ENCODE measurements at regions not wholly inside any gene's neighbourhood (a gene's known extent, or its start where the extent isn't known, plus 50 kb on each side); places are given as distances from the start of the nearest gene placed in this dataset.
"Not testable (repeated sequence)": the region's sequence is repeated elsewhere in the genome, so short reads cannot be mapped to it uniquely, and the experiment has no call there.

GRCh38 chr7:108890862-108891261, 321.2 kb downstream of the DNAJB9 start:
- no peak overlapping the region for H3K4me3 ChIP-seq (ENCODE audit: low read length)
- no peak for DNase-seq (ENCODE audit: low read depth, low spot score)

DNA sequence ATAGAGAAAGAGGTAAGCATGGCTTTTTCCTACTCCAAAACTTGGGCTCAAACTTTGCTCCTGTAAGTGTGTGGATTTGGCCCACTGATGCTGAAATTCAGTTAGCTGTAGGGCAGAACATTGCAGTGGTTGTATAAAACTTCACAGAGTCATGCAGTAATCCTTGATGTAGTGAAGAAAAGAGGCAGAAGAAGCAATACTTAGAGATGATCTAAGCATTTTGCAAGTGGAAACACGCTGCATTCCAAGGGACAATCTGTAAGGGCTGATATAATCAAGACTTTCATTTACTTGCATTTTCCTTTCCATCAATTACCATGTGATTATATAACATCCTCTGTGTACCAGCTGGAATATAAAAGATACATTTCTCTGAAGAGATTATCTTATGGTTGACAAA, 338.8 kb downstream of the DNAJB9 start:
- no peak overlapping the region for H3K4me3 ChIP-seq (ENCODE audit: low read length)
- DNase-seq (ENCODE audit: low read depth, low spot score): no peak

- no peak overlapping the region for H3K4me3 ChIP-seq (ENCODE audit: low read length)
- DNase-seq (ENCODE audit: low read depth, low spot score): no peak
Measured at GRCh38 chr7:108911016-108911415, 341.3 kb downstream of the DNAJB9 start.

- DNase-seq (ENCODE audit: low read depth, low spot score): no peak
- no peak overlapping the region for H3K4me3 ChIP-seq (ENCODE audit: low read length)
Measured at GRCh38 chr7:108920490-108920889, 350.8 kb downstream of the DNAJB9 start.

DNA sequence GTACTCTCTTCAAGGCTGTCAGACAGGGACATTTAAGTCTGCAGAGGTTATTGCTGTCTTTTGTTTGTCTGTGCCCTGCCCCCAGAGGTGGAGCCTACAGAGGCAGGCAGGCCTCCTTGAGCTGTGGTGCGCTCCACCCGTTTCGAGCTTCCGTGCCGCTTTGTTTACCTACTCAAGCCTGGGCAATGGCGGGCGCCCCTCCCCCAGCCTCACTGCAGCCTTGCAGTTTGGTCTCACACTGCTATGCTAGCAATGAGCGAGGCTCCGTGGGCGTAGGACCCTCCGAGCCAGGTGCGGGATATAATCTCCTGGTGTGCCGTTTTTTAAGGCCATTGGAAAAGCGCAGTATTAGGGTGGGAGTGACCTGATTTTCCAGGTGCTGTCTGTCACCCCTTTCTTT, 373.4 kb downstream of the DNAJB9 start:
- DNase-seq (ENCODE audit: low read depth, low spot score): not testable (repeated sequence)

GRCh38 chr7:108947526-108947925, 377.9 kb downstream of the DNAJB9 start:
- no peak overlapping the region for H3K4me3 ChIP-seq (ENCODE audit: low read length)
- DNase-seq (ENCODE audit: low read depth, low spot score): no peak

More for the DNA sequence above, 373.4 kb downstream of the DNAJB9 start:
- H3K4me3 ChIP-seq (ENCODE audit: low read length): not testable (repeated sequence)

GRCh38 chr7:108972004-108972403, 402.3 kb downstream of the DNAJB9 start:
- no peak for DNase-seq (ENCODE audit: low read depth, low spot score)

GRCh38 chr7:108973075-108973474, 403.4 kb downstream of the DNAJB9 start:
- DNase-seq (ENCODE audit: low read depth, low spot score): no peak
- H3K4me3 ChIP-seq (ENCODE audit: low read length): no peak overlapping the region

More at GRCh38 chr7:108972004-108972403, 402.3 kb downstream of the DNAJB9 start:
- no peak overlapping the region for H3K4me3 ChIP-seq (ENCODE audit: low read length)

GRCh38 chr7:108974641-108975040, 405.0 kb downstream of the DNAJB9 start:
- no peak for DNase-seq (ENCODE audit: low read depth, low spot score)
- H3K4me3 ChIP-seq (ENCODE audit: low read length): no peak overlapping the region

- no peak overlapping the region for H3K4me3 ChIP-seq (ENCODE audit: low read length)
- DNase-seq (ENCODE audit: low read depth, low spot score): no peak
Measured at GRCh38 chr7:108985037-108985436, 415.4 kb downstream of the DNAJB9 start.

DNA sequence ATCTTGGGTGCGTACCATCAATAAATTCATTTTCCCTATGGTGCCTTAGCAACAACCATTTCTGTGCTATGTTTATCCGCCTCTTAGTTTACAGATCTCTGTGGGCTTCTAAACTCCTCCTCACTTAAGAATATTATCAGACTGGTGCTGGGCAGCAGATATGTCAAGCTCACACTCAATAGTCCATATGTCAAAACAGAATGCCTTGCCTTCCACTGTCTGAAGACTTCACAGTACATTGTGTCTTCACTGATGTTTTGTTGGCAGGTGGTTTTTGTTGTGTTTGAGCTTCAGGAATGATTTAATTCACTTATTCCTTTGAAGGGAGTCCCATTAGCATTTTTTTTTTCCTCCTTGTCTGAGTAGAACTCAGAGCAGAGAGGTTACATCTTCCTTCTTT, 419.6 kb downstream of the DNAJB9 start:
- no peak overlapping the region for H3K4me3 ChIP-seq (ENCODE audit: low read length)
- no peak for DNase-seq (ENCODE audit: low read depth, low spot score)

GRCh38 chr7:108997480-108997879, 427.8 kb downstream of the DNAJB9 start:
- no peak for DNase-seq (ENCODE audit: low read depth, low spot score)
- H3K4me3 ChIP-seq (ENCODE audit: low read length): no peak overlapping the region

DNA sequence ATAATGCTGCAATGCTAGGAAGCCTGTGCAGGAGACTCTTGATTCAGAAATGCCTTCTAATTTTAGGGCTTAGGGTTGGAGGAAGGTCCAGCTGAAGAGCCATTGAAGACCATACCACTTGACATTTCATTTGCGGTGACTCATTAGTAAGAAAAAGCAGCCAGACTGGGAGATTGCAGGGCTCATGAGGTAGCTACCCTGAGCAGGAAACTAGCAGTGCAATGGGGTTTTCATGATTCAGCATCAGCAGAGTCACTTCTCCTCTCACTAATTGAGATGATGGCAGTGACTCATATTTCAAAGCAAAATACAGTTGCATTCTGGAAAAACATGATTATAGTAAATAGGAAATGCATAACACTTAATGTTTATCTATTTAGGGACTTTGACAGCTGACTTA, 434.1 kb downstream of the DNAJB9 start:
- DNase-seq (ENCODE audit: low read depth, low spot score): no peak
- no peak overlapping the region for H3K4me3 ChIP-seq (ENCODE audit: low read length)

- H3K4me3 ChIP-seq (ENCODE audit: low read length): no peak overlapping the region
- no peak for DNase-seq (ENCODE audit: low read depth, low spot score)
Measured at GRCh38 chr7:109009636-109010035, 440.0 kb downstream of the DNAJB9 start.

DNA sequence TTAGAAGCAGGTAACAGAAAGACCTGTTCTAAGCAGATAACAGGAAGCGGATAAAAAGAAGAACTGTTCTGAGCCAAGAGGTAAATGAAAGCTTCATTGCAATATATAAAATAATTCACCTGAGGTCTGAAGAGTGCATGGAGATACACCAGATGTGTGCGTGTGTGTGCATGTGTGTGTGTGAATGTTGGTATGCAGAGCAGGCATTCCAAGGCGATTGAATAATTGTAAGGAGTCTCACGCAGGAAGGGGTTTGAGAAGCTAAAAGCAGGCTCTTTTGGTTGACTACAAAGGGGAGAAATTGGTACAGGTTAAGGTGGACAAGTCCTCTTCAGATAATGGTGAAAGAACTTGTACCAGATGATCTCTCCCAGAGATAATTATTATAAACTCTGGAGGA, 450.6 kb downstream of the DNAJB9 start:
- DNase-seq (ENCODE audit: low read depth, low spot score): no peak
- H3K4me3 ChIP-seq (ENCODE audit: low read length): no peak overlapping the region

DNA sequence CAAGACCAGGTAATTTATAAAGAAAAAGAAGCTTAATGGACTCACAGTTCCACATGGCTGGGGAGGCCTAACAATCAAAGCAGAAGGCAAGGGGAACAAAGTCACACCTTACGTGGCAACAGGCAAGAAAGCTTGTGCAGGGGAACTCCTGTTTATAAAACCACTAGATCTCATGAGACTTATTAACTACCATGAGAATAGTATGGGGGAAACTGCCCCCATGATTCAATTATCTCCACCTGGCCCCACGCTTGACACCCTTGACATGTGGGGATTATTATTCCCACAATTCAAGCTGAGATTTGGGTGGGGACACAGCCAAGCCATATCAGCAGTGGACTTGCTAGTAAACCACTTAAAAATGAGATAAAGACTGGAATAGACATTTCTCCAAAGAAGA, 451.7 kb downstream of the DNAJB9 start:
- no peak for DNase-seq (ENCODE audit: low read depth, low spot score)
- no peak overlapping the region for H3K4me3 ChIP-seq (ENCODE audit: low read length)

DNA sequence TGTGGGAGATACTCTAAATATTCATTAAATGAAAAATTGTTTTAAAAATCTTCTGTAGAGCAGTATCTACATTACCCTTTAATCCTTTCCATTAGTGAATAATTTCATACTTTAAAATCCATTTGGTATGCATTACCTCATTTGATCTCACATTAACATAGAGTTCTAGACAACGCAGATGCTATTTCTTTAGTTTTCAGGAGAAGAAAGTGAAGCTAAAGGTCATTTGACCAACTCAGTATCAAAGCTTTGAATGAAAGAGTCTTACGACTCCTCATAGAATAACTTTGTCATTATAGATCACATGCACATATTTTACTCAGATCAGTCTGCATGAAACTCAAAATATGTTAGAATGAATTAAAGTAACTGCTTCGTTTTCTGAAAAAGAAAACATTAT, 460.2 kb downstream of the DNAJB9 start:
- no peak for DNase-seq (ENCODE audit: low read depth, low spot score)
- H3K4me3 ChIP-seq (ENCODE audit: low read length): no peak overlapping the region

DNA sequence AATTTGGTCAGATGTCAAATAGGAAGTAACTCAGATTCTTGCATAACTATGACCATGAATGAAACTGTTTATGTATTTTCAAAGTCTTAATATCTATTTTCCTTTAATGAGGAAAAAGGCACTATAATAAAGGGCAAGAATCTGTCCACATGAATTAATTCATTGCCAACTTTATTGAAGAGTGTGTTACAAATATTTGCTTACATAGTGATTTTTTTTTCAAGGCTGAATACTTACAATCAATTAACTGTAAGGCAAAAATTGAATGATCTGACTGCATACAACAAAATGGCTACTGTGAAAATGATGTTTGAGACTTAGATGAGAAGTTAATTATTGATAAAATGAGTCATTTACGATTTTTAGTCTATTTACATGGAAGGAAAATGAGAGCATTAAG, 475.0 kb downstream of the DNAJB9 start:
- H3K4me3 ChIP-seq (ENCODE audit: low read length): no peak overlapping the region
- DNase-seq (ENCODE audit: low read depth, low spot score): no peak

DNA sequence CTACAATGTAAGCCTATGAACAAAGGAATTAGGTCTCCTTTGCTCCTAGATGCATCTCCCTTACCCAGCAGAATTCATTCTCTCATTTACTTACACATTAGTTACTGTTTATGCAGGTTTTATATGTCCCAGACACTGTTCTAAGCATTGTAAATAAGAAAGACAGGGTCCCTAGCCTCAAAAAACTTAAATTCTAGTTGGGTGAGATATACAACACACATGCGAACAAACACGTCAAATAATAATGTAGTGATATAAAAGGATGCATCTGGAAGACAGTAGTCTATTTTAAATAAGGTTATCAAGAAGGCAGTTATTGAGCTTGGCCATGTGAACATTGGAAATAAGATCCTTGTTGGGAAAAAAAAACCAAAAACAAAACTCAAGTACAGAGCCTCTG, 479.7 kb downstream of the DNAJB9 start:
- no peak for DNase-seq (ENCODE audit: low read depth, low spot score)
- no peak overlapping the region for H3K4me3 ChIP-seq (ENCODE audit: low read length)

DNA sequence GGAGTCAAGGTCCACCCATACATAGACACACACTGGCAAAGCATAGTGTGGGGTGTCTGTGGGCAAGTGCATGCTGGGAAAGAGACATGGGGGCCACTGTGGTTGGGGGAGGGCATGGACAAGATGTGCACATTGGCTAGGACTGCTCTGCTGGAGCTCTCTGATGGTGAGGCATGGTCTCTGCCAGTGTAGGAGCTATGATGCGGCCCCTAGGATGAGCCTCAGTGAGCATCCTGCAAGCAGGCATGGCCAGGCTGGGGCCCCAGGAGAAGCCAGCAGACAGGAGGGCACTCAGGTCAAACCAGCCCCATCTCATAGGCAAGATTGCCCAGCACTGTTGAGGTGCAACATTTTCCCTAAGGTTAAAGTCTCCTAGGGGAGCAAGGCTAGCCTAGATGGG, 489.4 kb downstream of the DNAJB9 start:
- no peak for DNase-seq (ENCODE audit: low read depth, low spot score)

DNA sequence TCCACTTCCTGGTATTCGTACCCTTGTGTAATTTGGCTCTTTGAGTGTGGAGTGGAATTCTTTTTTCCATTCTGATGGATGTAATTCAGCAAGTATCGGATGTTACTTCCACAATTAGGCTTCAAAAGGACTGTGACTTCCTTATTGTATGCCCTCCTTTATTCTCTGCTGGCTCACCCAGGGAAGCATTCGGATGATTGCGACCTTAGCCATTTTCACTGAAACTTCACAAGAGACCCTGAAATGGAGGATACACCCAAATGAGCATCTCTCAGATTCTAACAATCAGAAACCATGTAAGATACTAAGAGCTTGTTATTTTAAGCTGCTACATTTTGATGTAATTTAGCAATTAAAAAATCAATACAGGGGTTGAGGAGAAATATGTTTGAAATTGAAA, 493.1 kb downstream of the DNAJB9 start:
- no peak for DNase-seq (ENCODE audit: low read depth, low spot score)

More for the DNA sequence above, 489.4 kb downstream of the DNAJB9 start:
- no peak overlapping the region for H3K4me3 ChIP-seq (ENCODE audit: low read length)

DNA sequence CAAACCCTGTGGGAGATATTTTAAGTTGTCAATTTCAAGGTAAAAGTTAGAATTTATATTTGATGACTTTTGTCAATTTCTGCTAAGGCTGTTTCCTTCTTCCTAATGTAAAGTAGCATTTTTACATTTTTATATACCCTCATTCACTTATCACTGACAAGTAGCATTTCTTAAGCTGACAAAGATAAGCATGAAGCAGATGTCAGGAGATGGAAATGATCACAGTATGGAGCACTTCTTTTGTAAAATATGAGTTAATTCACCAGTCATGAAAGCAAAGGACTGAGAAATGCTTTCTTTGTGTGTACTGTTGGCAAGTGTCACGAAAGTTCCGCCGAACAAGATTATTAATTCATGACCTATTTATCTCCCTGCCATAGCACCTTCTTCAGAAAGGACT, 503.9 kb downstream of the DNAJB9 start:
- no peak overlapping the region for H3K4me3 ChIP-seq (ENCODE audit: low read length)
- no peak for DNase-seq (ENCODE audit: low read depth, low spot score)

More for the DNA sequence above, 493.1 kb downstream of the DNAJB9 start:
- H3K4me3 ChIP-seq (ENCODE audit: low read length): no peak overlapping the region

All from Jurkat, Clone E6-1 (cell line).